ENCODE measurements at regions not wholly inside any gene's neighbourhood (a gene's known extent, or its start where the extent isn't known, plus 50 kb on each side); places are given as distances from the start of the nearest gene placed in this dataset.
"Not testable (repeated sequence)": the region's sequence is repeated elsewhere in the genome, so short reads cannot be mapped to it uniquely, and the experiment has no call there.

GRCh38 chrX:121179972-121180371, 132.6 kb downstream of the GLUD2 start:
- DNase-seq (no peak), ATAC-seq (no peak)
- peaks cover 5% of the 10 kb centered on the region for H3K9me3 ChIP-seq
- no peaks in the 10 kb centered on the region for H3K4me1 ChIP-seq
- no peak overlapping the region for H3K4me3 ChIP-seq
- no peaks in the 10 kb centered on the region for H3K27me3 ChIP-seq (ENCODE audit: insufficient read depth in 3 of 3, low read length in 2 of 3)
- no peaks in the 10 kb centered on the region for H3K36me3 ChIP-seq (ENCODE audit: insufficient read depth in 1 of 2, low read depth in 1 of 2)
- 21 to 38% (median 25%) methylated on average over 1 of the region's 1 CpG for WGBS, 3 donors
- TF ChIP-seq CTCF (IDR thresholded peaks at IDR 0.05), result no peak
- intact Hi-C loops (cut with DNase I), result no loop called here
- H3K27ac ChIP-seq, result no peak overlapping the region

DNA sequence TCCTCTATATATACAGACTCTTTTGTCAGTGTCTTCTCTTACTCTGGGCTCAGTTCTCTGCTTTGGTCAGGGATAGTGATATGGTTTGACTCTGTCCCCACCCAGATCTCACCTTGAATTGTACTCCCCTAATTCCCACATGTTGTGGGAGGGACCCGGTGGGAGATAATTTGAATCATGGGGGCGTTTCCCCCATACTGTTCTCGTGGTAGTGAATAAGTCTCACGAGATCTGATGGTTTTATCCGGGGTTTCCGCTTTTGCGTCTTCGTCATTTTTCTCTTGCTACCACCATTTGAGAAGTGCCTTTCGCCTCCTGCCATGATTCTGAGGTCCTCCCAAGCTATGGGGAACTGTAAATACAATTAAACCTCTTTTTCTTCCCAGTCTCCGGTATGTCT, 144.4 kb downstream of the GLUD2 start:
- 74 to 87% (median 85%) methylated on average over 10 of the region's 10 CpGs for WGBS, 3 donors
- intact Hi-C loops (cut with DNase I), result no loop called here
- Histone ChIP-seq H3K27me3 (ENCODE audit: insufficient read depth in 3 of 3, low read length in 2 of 3) (no peaks in the 10 kb centered on the region), H3K4me1 (no peaks in the 10 kb centered on the region), H3K27ac (no peak overlapping the region), H3K4me3 (no peak overlapping the region), H3K36me3 (ENCODE audit: insufficient read depth in 1 of 2, low read depth in 1 of 2) (no peaks in the 10 kb centered on the region), H3K9me3 (no peaks in the 10 kb centered on the region)
- DNase-seq, result no peak
- ATAC-seq, result no peak
- no peak for TF ChIP-seq CTCF (IDR thresholded peaks at IDR 0.05)

DNA sequence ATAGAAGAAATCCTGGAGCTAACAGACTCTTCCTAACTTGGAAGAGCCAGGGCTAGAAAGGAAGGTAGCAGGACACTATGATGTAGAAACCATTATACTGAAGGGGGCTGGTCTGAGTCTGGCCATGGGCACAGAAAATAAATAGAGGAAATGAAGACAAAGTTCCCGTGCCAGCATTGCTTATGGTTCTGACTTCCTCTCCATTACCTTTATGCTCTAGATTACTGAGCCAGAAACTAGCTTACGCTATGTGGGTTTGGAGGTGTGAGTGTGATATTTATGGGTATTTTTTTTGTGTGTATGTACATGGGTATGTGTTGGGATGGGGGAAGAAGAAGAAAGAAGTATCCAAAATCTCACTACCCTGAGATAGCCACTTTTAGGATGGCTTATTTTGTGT, 148.3 kb downstream of the GLUD2 start:
- 63 to 86% (median 81%) methylated on average over 2 of the region's 2 CpGs for whole genome bisulfite sequencing, 3 donors
- Histone ChIP-seq H3K36me3 (ENCODE audit: insufficient read depth in 1 of 2, low read depth in 1 of 2) (no peaks in the 10 kb centered on the region), H3K4me3 (no peak overlapping the region), H3K27ac (no peak overlapping the region), H3K9me3 (no peaks in the 10 kb centered on the region), H3K4me1 (no peaks in the 10 kb centered on the region), H3K27me3 (ENCODE audit: insufficient read depth in 3 of 3, low read length in 2 of 3) (no peaks in the 10 kb centered on the region)
- intact Hi-C loops (cut with DNase I), result no loop called here
- ATAC-seq (no peak), DNase-seq (no peak)
- no peak for TF ChIP-seq CTCF (IDR thresholded peaks at IDR 0.05)

- intact Hi-C loops (cut with DNase I); H3K4me1 ChIP-seq; DNase-seq; ATAC-seq; H3K9me3 ChIP-seq; H3K27ac ChIP-seq; H3K36me3 ChIP-seq (ENCODE audit: insufficient read depth in 1 of 2, low read depth in 1 of 2); H3K27me3 ChIP-seq (ENCODE audit: insufficient read depth in 3 of 3, low read length in 2 of 3); H3K4me3 ChIP-seq: not testable (repeated sequence)
- WGBS, 3 donors, result 84 to 92% (median 88%) methylated on average over 8 to 11 of the region's 11 CpGs
These were observed 149.5 kb downstream of the GLUD2 start for GRCh38 chrX:121196872-121197444.

DNA sequence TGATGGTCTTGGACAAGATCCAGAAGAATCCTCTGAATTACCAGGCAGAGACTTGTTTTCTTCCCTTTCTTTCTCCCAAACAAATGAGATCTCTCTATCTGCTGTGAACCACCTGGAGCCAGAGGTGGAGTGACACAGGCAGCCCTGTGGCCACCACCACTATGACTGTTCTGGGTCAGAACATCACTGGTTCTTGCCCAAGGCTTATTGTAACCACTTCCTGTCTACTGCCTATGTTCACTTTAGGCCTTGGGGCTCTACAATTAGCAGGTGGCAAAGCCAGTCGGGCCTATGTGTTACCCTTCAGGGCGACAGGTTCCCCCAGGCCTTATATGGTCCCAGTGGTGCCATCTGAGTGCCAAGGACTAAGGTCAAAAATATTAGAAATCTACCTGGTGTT, 161.2 kb downstream of the GLUD2 start:
- no peak overlapping the region for H3K27ac ChIP-seq
- H3K27me3 ChIP-seq (ENCODE audit: insufficient read depth in 3 of 3, low read length in 2 of 3), result no peaks in the 10 kb centered on the region
- no peak for DNase-seq
- WGBS, 3 donors, result 76 to 93% (median 90%) methylated on average over 2 of the region's 2 CpGs
- no peak for ATAC-seq
- H3K36me3 ChIP-seq (ENCODE audit: insufficient read depth in 1 of 2, low read depth in 1 of 2), result no peaks in the 10 kb centered on the region
- intact Hi-C loops (cut with DNase I), result no loop called here
- no peaks in the 10 kb centered on the region for H3K4me1 ChIP-seq
- TF ChIP-seq CTCF (IDR thresholded peaks at IDR 0.05), result no peak
- H3K4me3 ChIP-seq, result no peak overlapping the region
- no peaks in the 10 kb centered on the region for H3K9me3 ChIP-seq
